Activated CD4-positive, alpha-beta T cell treated with anti-CD3 and anti-CD28 coated beads for 36 hours (primary cell): ENCODE measurements at regions not wholly inside any gene's neighbourhood (a gene's known extent, or its start where the extent isn't known, plus 50 kb on each side); places are given as distances from the start of the nearest gene placed in this dataset.
"Not testable (repeated sequence)": the region's sequence is repeated elsewhere in the genome, so short reads cannot be mapped to it uniquely, and the experiment has no call there.

Experiments
- ATAC-seq: fragments of 200-7000 bp; cut with Tn5 transposase; one replicate; pipeline ENCODE4 v1.10.0; 2021; ENCODE audit warnings: mild to moderate bottlenecking, moderate library complexity
- CTCF ChIA-PET: fragments of 350-600 bp; sonication (Branson Sonifier 250); formaldehyde crosslinking; loops from one replicate; lab custom pipeline; 2021; ENCODE audit warnings: antibody characterized with exemption; lab: Charles Lee
- POLR2A ChIA-PET: fragments of 350-600 bp; sonication (Branson Sonifier 250); formaldehyde crosslinking; loops from one replicate; lab custom pipeline; 2021; ENCODE audit warnings: antibody characterized with exemption, inconsistent platforms; lab: Charles Lee
- DNase-seq: peaks from one replicate; pipeline ENCODE4 v3.0.0-alpha.2; 2020
- H3K27ac Mint-ChIP-seq: one replicate; pipeline ENCODE4 v1.8.0; 2021; ENCODE audit warnings: mixed read lengths
- H3K27me3 Mint-ChIP-seq: one replicate; pipeline ENCODE4 v1.8.0; 2021; ENCODE audit warnings: mixed read lengths
- H3K36me3 Mint-ChIP-seq: one replicate; pipeline ENCODE4 v1.8.0; 2021; ENCODE audit warnings: low read depth, mixed read lengths
- H3K4me1 Mint-ChIP-seq: one replicate; pipeline ENCODE4 v1.8.0; 2021; ENCODE audit warnings: mixed read lengths
- H3K4me3 Mint-ChIP-seq: one replicate; pipeline ENCODE4 v1.8.0; 2021; ENCODE audit warnings: mild to moderate bottlenecking, moderate library complexity, mixed read lengths
- H3K9me3 Mint-ChIP-seq: one replicate; pipeline ENCODE4 v1.8.0; 2021; ENCODE audit warnings: low read depth, mixed read lengths
- intact Hi-C, 2 experiments: fragments of 100-400 bp; cut with DNase I in 1 of 2; cut with micrococcal nuclease in 1 of 2; formaldehyde crosslinking; loops; one replicate each; pipeline versions ENCODE4 v1.14.2 to v1.15.1; 2022 to 2024; cut with DNase I, micrococcal nuclease

- Mint-ChIP-seq H3K27me3 (no peaks in the 10 kb centered on the region), H3K36me3 (peaks cover 10% of the 10 kb centered on the region), H3K4me1 (no peaks in the 10 kb centered on the region), H3K9me3 (peaks cover 27% of the 10 kb centered on the region), H3K4me3 (no peak overlapping the region), H3K27ac (no peak overlapping the region)
- ChIA-PET CTCF (interaction anchor here (0.6 kb wide), 1 partner anchor 63 kb away, joined by 3 read pairs; no protein-coding TSS in a partner anchor), POLR2A (no interaction called here)
- intact Hi-C loops: no loop called here
- DNase-seq: no peak
- ATAC-seq: no peak
Measured at GRCh38 chr2:105999211-105999989, 194.7 kb downstream of the UXS1 start.

GRCh38 chr2:105997711-105998110, 196.4 kb downstream of the UXS1 start:
- H3K27ac Mint-ChIP-seq: no peak overlapping the region
- no peak for DNase-seq
- no peaks in the 10 kb centered on the region for H3K27me3 Mint-ChIP-seq
- H3K9me3 Mint-ChIP-seq: peaks cover 35% of the 10 kb centered on the region
- H3K4me1 Mint-ChIP-seq: no peaks in the 10 kb centered on the region
- peaks cover 14% of the 10 kb centered on the region for H3K36me3 Mint-ChIP-seq
- no peak for ATAC-seq
- H3K4me3 Mint-ChIP-seq: no peak overlapping the region
- POLR2A ChIA-PET: no interaction called here
- intact Hi-C loops: no loop called here
- CTCF ChIA-PET: interaction anchor here (0.8 kb wide), 1 partner anchor 11 kb away, joined by 3 read pairs; no protein-coding TSS in a partner anchor

DNA sequence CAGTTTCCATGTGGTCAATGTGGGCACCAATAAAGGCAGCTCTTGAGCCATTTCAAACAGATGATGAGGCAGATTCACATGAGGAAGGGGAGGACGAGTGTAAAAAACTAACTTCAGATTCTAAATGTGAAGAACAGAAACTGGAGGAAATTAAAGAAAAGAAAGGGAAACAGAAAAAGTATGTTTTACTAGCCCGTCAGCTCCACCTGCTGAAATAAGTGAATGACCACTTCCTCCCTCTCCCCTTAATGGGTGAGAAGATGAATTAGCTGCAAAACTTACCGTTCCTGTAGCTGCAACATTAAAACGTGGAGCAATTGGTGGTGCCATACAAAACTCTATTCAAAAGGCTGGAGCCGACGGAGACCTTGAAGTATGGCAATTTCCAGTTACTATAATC, 203.5 kb downstream of the UXS1 start:
- Mint-ChIP-seq H3K27me3 (no peaks in the 10 kb centered on the region), H3K36me3 (peaks cover 15% of the 10 kb centered on the region), H3K4me3 (no peak overlapping the region), H3K4me1 (peaks cover 10% of the 10 kb centered on the region), H3K9me3 (peaks cover 51% of the 10 kb centered on the region), H3K27ac (no peak overlapping the region)
- ATAC-seq: no peak
- ChIA-PET CTCF (interaction anchor here (0.7 kb wide), 1 partner anchor 58 kb away, joined by 3 read pairs; no protein-coding TSS in a partner anchor), POLR2A (no interaction called here)
- intact Hi-C loops: no loop called here
- DNase-seq: no peak

DNA sequence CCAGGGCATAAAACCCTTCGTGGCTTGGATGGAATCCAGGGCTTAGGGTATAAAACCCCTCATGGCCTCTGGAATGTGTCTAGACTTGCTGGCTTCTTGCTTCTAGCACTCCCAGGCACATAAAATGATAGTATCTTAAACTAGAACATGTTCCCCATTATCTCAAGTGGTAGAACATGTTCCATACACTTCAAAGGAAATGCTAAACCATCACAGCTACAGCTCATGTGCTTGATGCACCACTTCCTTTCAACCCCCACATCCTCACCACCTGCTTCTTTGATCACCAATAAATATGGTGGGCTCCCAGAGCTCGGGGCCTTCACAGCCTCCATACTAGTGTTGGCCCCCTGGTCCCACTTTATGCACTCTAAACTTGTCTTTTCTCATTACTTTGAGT, 204.3 kb downstream of the UXS1 start:
- POLR2A ChIA-PET: not testable (repeated sequence)

DNA sequence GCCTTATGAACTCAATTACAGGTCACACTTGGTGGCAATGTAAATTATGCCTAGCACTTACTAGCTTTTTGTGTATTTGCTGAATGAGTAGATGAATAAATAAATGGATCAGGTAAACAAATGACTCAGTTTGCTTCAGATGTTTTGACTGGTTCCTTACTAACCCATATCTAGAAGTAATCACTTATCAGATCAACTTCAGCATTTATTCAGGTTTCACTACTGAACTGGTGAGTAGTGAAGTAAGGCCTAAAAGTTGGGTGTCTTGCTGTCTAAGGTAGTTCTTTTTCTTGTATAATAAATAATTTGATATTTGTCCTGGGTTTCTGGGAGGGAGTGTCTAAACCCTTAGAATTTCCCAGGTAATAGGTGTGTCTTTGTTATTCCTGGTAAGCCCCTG, 205.0 kb downstream of the UXS1 start:
- H3K9me3 Mint-ChIP-seq: peaks cover 41% of the 10 kb centered on the region
- ChIA-PET CTCF (interaction anchor here (0.9 to 1.0 kb wide), 2 partner anchors 62 to 97 kb away, joined by 3 to 4 read pairs; no protein-coding TSS in a partner anchor), POLR2A (no interaction called here)
- no peaks in the 10 kb centered on the region for H3K27me3 Mint-ChIP-seq
- H3K36me3 Mint-ChIP-seq: peaks cover 10% of the 10 kb centered on the region
- peaks cover 13% of the 10 kb centered on the region for H3K4me1 Mint-ChIP-seq
- intact Hi-C loops: no loop called here
- no peak overlapping the region for H3K4me3 Mint-ChIP-seq
- ATAC-seq (no peak), DNase-seq (no peak)
- H3K27ac Mint-ChIP-seq: no peak overlapping the region

More for the DNA sequence above, 204.3 kb downstream of the UXS1 start:
- Mint-ChIP-seq H3K9me3 (peaks cover 46% of the 10 kb centered on the region), H3K4me1 (peaks cover 13% of the 10 kb centered on the region), H3K36me3 (peaks cover 14% of the 10 kb centered on the region)
- H3K27me3 Mint-ChIP-seq, CTCF ChIA-PET, intact Hi-C loops, ATAC-seq, H3K4me3 Mint-ChIP-seq, DNase-seq, H3K27ac Mint-ChIP-seq: not testable (repeated sequence)

- peak overlapping the region; percentile 12 for H3K27ac Mint-ChIP-seq
- H3K36me3 Mint-ChIP-seq: no peaks in the 10 kb centered on the region
- no peak overlapping the region for H3K4me3 Mint-ChIP-seq
- ChIA-PET POLR2A (no interaction called here), CTCF (interaction anchor here (0.9 kb wide), 1 partner anchor 15 kb away, joined by 3 read pairs; no protein-coding TSS in a partner anchor)
- H3K9me3 Mint-ChIP-seq: peaks cover 5% of the 10 kb centered on the region
- peaks cover 33% of the 10 kb centered on the region for H3K4me1 Mint-ChIP-seq
- no peaks in the 10 kb centered on the region for H3K27me3 Mint-ChIP-seq
- DNase-seq: no peak
- intact Hi-C loops: loop anchor here in 1 of 2 experiments (10.0 kb wide), 1 partner anchor 403 kb away; no protein-coding TSS in a partner anchor
- peak; percentile 23 for ATAC-seq
Measured at GRCh38 chr2:105977807-105978206, 216.3 kb downstream of the UXS1 start.

- peak; percentile 76 for ATAC-seq
- intact Hi-C loops: loop anchor here in 1 of 2 experiments (10.0 kb wide), 1 partner anchor 402 kb away; no protein-coding TSS in a partner anchor
Measured at GRCh38 chr2:105977212-105977611, 216.9 kb downstream of the UXS1 start.

GRCh38 chr2:105974812-105975211, 219.3 kb downstream of the UXS1 start:
- Mint-ChIP-seq H3K9me3 (peaks cover 5% of the 10 kb centered on the region), H3K36me3 (no peaks in the 10 kb centered on the region), H3K27ac (no peak overlapping the region), H3K27me3 (no peaks in the 10 kb centered on the region), H3K4me3 (no peak overlapping the region), H3K4me1 (peaks cover 43% of the 10 kb centered on the region)
- CTCF ChIA-PET: interaction anchor here (0.6 kb wide), 1 partner anchor 130 kb away, joined by 5 read pairs; no protein-coding TSS in a partner anchor
- DNase-seq (no peak), ATAC-seq (no peak)
- POLR2A ChIA-PET: interaction anchor here (0.6 kb wide), 1 partner anchor 301 kb away, joined by 4 read pairs; no protein-coding TSS in a partner anchor
- intact Hi-C loops: loop anchor here (5.0 to 10.0 kb wide), 2 partner anchors 400 to 608 kb away; no protein-coding TSS in a partner anchor

More at GRCh38 chr2:105977212-105977611, 216.9 kb downstream of the UXS1 start:
- H3K4me1 Mint-ChIP-seq: peaks cover 38% of the 10 kb centered on the region
- H3K27me3 Mint-ChIP-seq: no peaks in the 10 kb centered on the region
- ChIA-PET POLR2A (interaction anchor here (0.7 kb wide), 1 partner anchor 128 kb away, joined by 3 read pairs; no protein-coding TSS in a partner anchor), CTCF (interaction anchor here (0.6 to 0.9 kb wide), 2 partner anchors 16 to 328 kb away, joined by 3 to 4 read pairs; no protein-coding TSS in a partner anchor)
- H3K4me3 Mint-ChIP-seq: no peak overlapping the region
- peaks cover 5% of the 10 kb centered on the region for H3K9me3 Mint-ChIP-seq
- H3K27ac Mint-ChIP-seq: no peak overlapping the region
- DNase-seq: peak; percentile 20
- H3K36me3 Mint-ChIP-seq: no peaks in the 10 kb centered on the region

DNA sequence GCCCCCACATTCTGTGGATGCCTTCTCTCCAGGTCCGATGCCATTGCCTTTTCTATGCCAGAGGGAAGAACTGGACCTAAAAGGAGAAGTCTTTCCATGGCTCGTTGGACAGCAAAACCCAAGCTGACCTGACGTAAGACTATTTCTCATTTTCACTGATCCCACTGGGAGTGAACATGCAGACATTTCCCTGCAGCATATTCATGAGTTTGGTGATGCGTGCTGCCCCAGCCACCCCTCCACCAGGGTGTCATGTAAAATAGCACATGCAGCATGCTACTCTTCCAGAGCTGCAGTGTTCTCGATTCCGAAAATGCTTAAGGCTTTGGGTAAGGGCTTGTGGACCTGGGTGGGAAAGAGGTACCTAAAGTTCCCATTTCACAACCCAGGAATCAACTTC, 221.2 kb downstream of the UXS1 start:
- ATAC-seq (no peak), DNase-seq (no peak)
- Mint-ChIP-seq H3K36me3 (no peaks in the 10 kb centered on the region), H3K27ac (no peak overlapping the region), H3K4me3 (no peak overlapping the region), H3K27me3 (no peaks in the 10 kb centered on the region), H3K9me3 (peaks cover 4% of the 10 kb centered on the region), H3K4me1 (peaks cover 38% of the 10 kb centered on the region)
- intact Hi-C loops: loop anchor here (5.0 to 10.0 kb wide), 2 partner anchors 398 to 606 kb away; no protein-coding TSS in a partner anchor
- POLR2A ChIA-PET: no interaction called here
- CTCF ChIA-PET: interaction anchor here (1.3 kb wide), 1 partner anchor 396 kb away, joined by 4 read pairs; no protein-coding TSS in a partner anchor

DNA sequence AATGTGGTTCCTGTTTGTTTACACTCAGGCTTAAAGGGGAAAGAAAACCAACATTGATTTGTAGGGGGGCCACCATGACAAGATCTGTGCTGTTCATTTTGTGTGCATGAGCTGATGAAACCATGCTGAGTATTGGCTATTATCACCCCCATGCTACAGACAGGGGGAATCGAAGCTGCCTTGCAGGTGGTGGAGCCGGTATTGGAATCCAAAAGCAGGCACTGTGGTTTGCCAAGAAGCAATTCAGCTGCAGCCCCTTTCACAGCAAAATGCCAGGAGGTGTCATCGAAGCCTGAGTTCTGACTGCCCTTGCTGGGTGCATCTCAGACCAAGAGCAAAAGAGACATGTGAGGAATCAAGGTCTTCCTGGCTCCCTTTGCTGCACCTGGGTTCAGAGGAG, 221.9 kb downstream of the UXS1 start:
- Mint-ChIP-seq H3K36me3 (no peaks in the 10 kb centered on the region), H3K4me3 (no peak overlapping the region), H3K4me1 (peaks cover 32% of the 10 kb centered on the region), H3K9me3 (peaks cover 4% of the 10 kb centered on the region), H3K27me3 (no peaks in the 10 kb centered on the region), H3K27ac (no peak overlapping the region)
- no peak for ATAC-seq
- CTCF ChIA-PET: interaction anchor here (1.0 to 1.3 kb wide), 2 partner anchors 195 to 395 kb away, joined by 3 to 4 read pairs; no protein-coding TSS in a partner anchor
- DNase-seq: no peak
- intact Hi-C loops: loop anchor here (5.0 to 10.0 kb wide), 2 partner anchors 397 to 605 kb away; no protein-coding TSS in a partner anchor
- POLR2A ChIA-PET: no interaction called here

- Mint-ChIP-seq H3K27ac (no peak overlapping the region), H3K36me3 (no peaks in the 10 kb centered on the region), H3K9me3 (peaks cover 6% of the 10 kb centered on the region), H3K27me3 (no peaks in the 10 kb centered on the region), H3K4me1 (peaks cover 17% of the 10 kb centered on the region), H3K4me3 (no peak overlapping the region)
- CTCF ChIA-PET: no interaction called here
- intact Hi-C loops: no loop called here
- DNase-seq (peak; percentile 56), ATAC-seq (peak; percentile 90)
- POLR2A ChIA-PET: no interaction called here
Measured at GRCh38 chr2:105969552-105969951, 224.5 kb downstream of the UXS1 start.
